HEK293 (cell line): ENCODE measurements at regions not wholly inside any gene's neighbourhood (a gene's known extent, or its start where the extent isn't known, plus 50 kb on each side); places are given as distances from the start of the nearest gene placed in this dataset.

Source experiments
- CTCF ChIA-PET: fragments of 350-600 bp; formaldehyde crosslinking; extraction: SDS; loops from one replicate; lab custom pipeline; 2021; ENCODE audit warnings: antibody characterized with exemption; lab: Yijun Ruan, JAX
- POLR2A ChIA-PET: fragments of 300-600 bp; formaldehyde crosslinking; extraction: SDS; loops from one replicate; lab custom pipeline; 2020; ENCODE audit warnings: antibody characterized with exemption, inconsistent platforms; lab: Yijun Ruan, JAX
- H3K27ac ChIP-seq: fragments of 200-500 bp; sonication (Bioruptor generic); 2 replicates; pipeline ENCODE4 v1.5.1; 2014; ENCODE audit warnings: low read depth, low read length, control low read depth, inconsistent platforms; ENCODE audit errors: extremely low read depth
- H3K36me3 ChIP-seq, 2 experiments: fragments of 200-500 bp in 1 of 2; sonication (Bioruptor generic) in 1 of 2; 1 replicate in 1 of 2; 2 replicates in 1 of 2; pipeline ENCODE4 v1.5.1; 2014 to 2017; ENCODE audit warnings: inconsistent platforms in 2 of 2, low read length in 2 of 2; ENCODE audit not compliant: control insufficient read depth in 2 of 2, insufficient read depth in 1 of 2
- H3K4me1 ChIP-seq: fragments of 200-500 bp; sonication (Bioruptor generic); 2 replicates; pipeline ENCODE4 v1.5.1; 2014; ENCODE audit warnings: mild to moderate bottlenecking, low read length, inconsistent platforms; ENCODE audit not compliant: control insufficient read depth, insufficient read depth
- H3K4me3 ChIP-seq: 2 replicates; pipeline ENCODE4 v1.5.1; 2011; ENCODE audit warnings: low read depth, mild to moderate bottlenecking, control low read depth, low read length, moderate library complexity
- H3K9me3 ChIP-seq: fragments of 200-500 bp; sonication (Bioruptor generic); 2 replicates; pipeline ENCODE4 v1.5.1; 2014; ENCODE audit warnings: low read depth, low read length, inconsistent platforms; ENCODE audit not compliant: control insufficient read depth, insufficient read depth
- HIC1 ChIP-seq: fragments of 450-650 bp; formaldehyde crosslinking; IDR thresholded peaks from 2 replicates; pipeline ENCODE4 v1.5.1; 2016; ENCODE audit warnings: missing biosample characterization, missing genetic modification characterization
- HOXD13 ChIP-seq: sonication (generic); formaldehyde crosslinking; IDR thresholded peaks from 2 replicates; pipeline ENCODE4 v1.8.0; 2022; ENCODE audit warnings: missing genetic modification reagents, borderline replicate concordance
- OVOL3 ChIP-seq: fragments of 450-650 bp; formaldehyde crosslinking; IDR thresholded peaks from 2 replicates; pipeline ENCODE4 v1.5.1; 2016; ENCODE audit warnings: missing biosample characterization, missing genetic modification characterization
- ZNF133 ChIP-seq: fragments of 450-650 bp; formaldehyde crosslinking; IDR thresholded peaks from 2 replicates; pipeline ENCODE4 v1.5.1; 2016; ENCODE audit warnings: missing biosample characterization, missing genetic modification characterization
- ZNF146 ChIP-seq: fragments of 450-650 bp; formaldehyde crosslinking; IDR thresholded peaks from 2 replicates; pipeline ENCODE4 v1.5.1; 2016; ENCODE audit warnings: missing biosample characterization, missing genetic modification characterization
- ZNF223 ChIP-seq: fragments of 450-650 bp; formaldehyde crosslinking; IDR thresholded peaks from 2 replicates; pipeline ENCODE4 v1.5.1; 2016; ENCODE audit warnings: missing biosample characterization, missing genetic modification characterization
- ZNF248 ChIP-seq: fragments of 450-650 bp; formaldehyde crosslinking; IDR thresholded peaks from 2 replicates; pipeline ENCODE4 v1.5.1; 2017; ENCODE audit warnings: missing biosample characterization, missing genetic modification characterization
- ZNF391 ChIP-seq: fragments of 450-650 bp; formaldehyde crosslinking; IDR thresholded peaks from 2 replicates; pipeline ENCODE4 v1.5.1; 2016; ENCODE audit warnings: low read depth, missing biosample characterization, missing genetic modification characterization, borderline replicate concordance
- ZNF416 ChIP-seq: fragments of 450-650 bp; formaldehyde crosslinking; IDR thresholded peaks from 2 replicates; pipeline ENCODE4 v1.5.1; 2016; ENCODE audit warnings: missing biosample characterization, missing genetic modification characterization
- ZNF426 ChIP-seq: fragments of 450-650 bp; formaldehyde crosslinking; IDR thresholded peaks from 2 replicates; pipeline ENCODE4 v1.5.1; 2017; ENCODE audit warnings: missing biosample characterization, missing genetic modification characterization, mild to moderate bottlenecking, inconsistent platforms, moderate library complexity
- ZNF433 ChIP-seq: fragments of 450-650 bp; formaldehyde crosslinking; IDR thresholded peaks from 2 replicates; pipeline ENCODE4 v1.5.1; 2016; ENCODE audit warnings: missing biosample characterization, missing genetic modification characterization, low read depth
- ZNF518A ChIP-seq: fragments of 450-650 bp; formaldehyde crosslinking; conservative IDR thresholded peaks from 2 replicates; pipeline ENCODE4 v1.5.1; 2016; ENCODE audit warnings: low read depth, missing biosample characterization, missing genetic modification characterization
- ZNF626 ChIP-seq: fragments of 450-650 bp; sonication (Bioruptor Pico); formaldehyde crosslinking; IDR thresholded peaks from 2 replicates; pipeline ENCODE4 v1.5.1; 2018; ENCODE audit warnings: missing biosample characterization, missing genetic modification characterization, inconsistent platforms
- ZNF843 ChIP-seq: fragments of 450-650 bp; formaldehyde crosslinking; IDR thresholded peaks from 2 replicates; pipeline ENCODE4 v1.5.1; 2016; ENCODE audit warnings: missing biosample characterization, missing genetic modification characterization
- ZSCAN18 ChIP-seq: fragments of 450-650 bp; formaldehyde crosslinking; IDR thresholded peaks from 2 replicates; pipeline ENCODE4 v1.5.1; 2016; ENCODE audit warnings: missing biosample characterization, missing genetic modification characterization
- TF ChIP-seq, protein P1 (sequence below): fragments of 450-650 bp; formaldehyde crosslinking; IDR thresholded peaks from 2 replicates; pipeline ENCODE4 v1.5.1; 2016; ENCODE audit warnings: missing biosample characterization, missing genetic modification characterization

DNA sequence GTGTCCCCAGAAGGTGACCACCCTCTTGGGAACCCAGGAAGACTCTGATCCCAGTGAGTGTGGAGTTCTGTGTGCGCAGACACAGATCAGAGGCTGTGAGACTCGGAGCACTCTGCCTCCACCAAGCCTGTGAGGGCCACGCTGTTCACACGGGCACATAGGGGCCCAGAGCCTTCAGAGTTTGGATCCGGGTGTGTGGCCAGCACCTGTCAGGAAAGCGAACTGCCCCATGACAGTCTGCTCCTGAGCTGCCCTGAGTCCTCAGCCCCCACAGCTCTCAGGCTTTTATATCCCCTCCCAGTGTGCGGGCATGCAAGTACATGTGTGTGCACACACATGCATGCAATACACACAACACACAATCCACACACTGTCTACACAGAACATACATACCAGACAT lies 161.8 kb upstream of the IRX2 start:
- ChIA-PET POLR2A (no interaction called here), CTCF (no interaction called here)
- Histone ChIP-seq H3K27ac (no peak overlapping the region), H3K4me1 (no peaks in the 10 kb centered on the region), H3K36me3 (no peaks in the 10 kb centered on the region), H3K9me3 (no peaks in the 10 kb centered on the region), H3K4me3 (no peak overlapping the region)
- no peak for TF ChIP-seq ZNF223 (tag by site-specific recombination)
- TF ChIP-seq ZNF391 (tag by site-specific recombination): no peak
- no peak for TF ChIP-seq HIC1 (tag by site-specific recombination)
- TF ChIP-seq OVOL3 (tag by site-specific recombination): no peak
- no peak for TF ChIP-seq ZNF146 (tag by site-specific recombination)
- no peak for TF ChIP-seq ZNF426 (tag by site-specific recombination)
- no peak for TF ChIP-seq ZNF416 (tag by site-specific recombination)

DNA sequence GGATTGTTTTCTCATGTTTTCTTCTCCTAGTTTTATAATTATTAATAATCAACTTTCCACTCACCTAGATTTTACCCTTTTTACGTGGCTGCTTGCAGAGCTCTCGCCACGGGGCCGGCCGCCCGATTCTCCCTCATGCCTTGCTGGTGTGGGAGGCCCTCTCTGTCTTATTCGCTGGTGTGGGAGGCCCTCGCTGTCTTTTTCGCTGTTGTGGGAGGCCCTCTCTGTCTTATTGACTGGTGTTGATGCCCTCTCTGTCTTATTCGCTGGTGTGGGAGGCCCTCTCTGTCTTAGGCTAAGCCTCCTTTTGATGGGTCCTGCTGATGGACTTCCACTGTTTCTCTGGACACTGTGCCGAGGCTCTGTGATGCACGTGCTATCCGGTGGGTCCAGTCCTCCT lies 161.3 kb upstream of the IRX2 start:
- H3K4me1 ChIP-seq: no peaks in the 10 kb centered on the region

More for the DNA sequence above, 161.3 kb upstream of the IRX2 start:
- H3K4me3 ChIP-seq: no peak overlapping the region
- CTCF ChIA-PET: interaction anchor here (0.6 kb wide), 1 partner anchor 361 kb away, joined by 3 read pairs; no protein-coding TSS in a partner anchor
- no peaks in the 10 kb centered on the region for H3K9me3 ChIP-seq
- POLR2A ChIA-PET: no interaction called here
- no peak overlapping the region for H3K27ac ChIP-seq
- no peaks in the 10 kb centered on the region for H3K36me3 ChIP-seq
- no peak for TF ChIP-seq ZNF248 (tag by site-specific recombination)
- TF ChIP-seq ZNF843 (tag by site-specific recombination): no peak
- TF ChIP-seq ZSCAN18 (tag by site-specific recombination): no peak
- TF ChIP-seq HOXD13: no peak
- TF ChIP-seq ZNF426 (tag by site-specific recombination): no peak
- no peak for TF ChIP-seq ZNF133 (tag by site-specific recombination)
- TF ChIP-seq, protein P1, sequence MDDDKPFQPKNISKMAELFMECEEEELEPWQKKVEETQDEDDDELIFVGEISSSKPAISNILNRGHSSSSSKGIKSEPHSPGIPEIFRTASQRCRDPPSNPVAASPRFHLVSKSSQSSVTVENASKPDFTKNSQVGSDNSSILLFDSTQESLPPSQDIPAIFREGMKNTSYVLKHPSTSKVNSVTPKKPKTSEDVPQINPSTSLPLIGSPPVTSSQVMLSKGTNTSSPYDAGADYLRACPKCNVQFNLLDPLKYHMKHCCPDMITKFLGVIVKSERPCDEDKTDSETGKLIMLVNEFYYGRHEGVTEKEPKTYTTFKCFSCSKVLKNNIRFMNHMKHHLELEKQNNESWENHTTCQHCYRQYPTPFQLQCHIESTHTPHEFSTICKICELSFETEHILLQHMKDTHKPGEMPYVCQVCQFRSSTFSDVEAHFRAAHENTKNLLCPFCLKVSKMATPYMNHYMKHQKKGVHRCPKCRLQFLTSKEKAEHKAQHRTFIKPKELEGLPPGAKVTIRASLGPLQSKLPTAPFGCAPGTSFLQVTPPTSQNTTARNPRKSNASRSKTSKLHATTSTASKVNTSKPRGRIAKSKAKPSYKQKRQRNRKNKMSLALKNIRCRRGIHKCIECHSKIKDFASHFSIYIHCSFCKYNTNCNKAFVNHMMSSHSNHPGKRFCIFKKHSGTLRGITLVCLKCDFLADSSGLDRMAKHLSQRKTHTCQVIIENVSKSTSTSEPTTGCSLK (tag by site-specific recombination): no peak
- no peak for TF ChIP-seq ZNF146 (tag by site-specific recombination)
- no peak for TF ChIP-seq ZNF626
- no peak for TF ChIP-seq ZNF518A (tag by site-specific recombination)
- TF ChIP-seq ZNF433 (tag by site-specific recombination): no peak
